Fibroblast of the aortic adventitia (primary cell): ENCODE measurements at regions not wholly inside any gene's neighbourhood (a gene's known extent, or its start where the extent isn't known, plus 50 kb on each side); places are given as distances from the start of the nearest gene placed in this dataset.

Source experiments
- DNase-seq: peaks from one replicate; pipeline ENCODE4 v3.0.0-alpha.2; 2010; ENCODE audit warnings: low read depth
- H3K4me3 ChIP-seq: 2 replicates; pipeline ENCODE4 v1.5.1; 2011; ENCODE audit warnings: low read depth, mild to moderate bottlenecking, control low read depth, low read length, moderate library complexity
- CTCF ChIP-seq: IDR thresholded peaks from 2 replicates; pipeline ENCODE4 v1.5.1; 2011; ENCODE audit warnings: mild to moderate bottlenecking, low read length, control low read depth, inconsistent platforms; ENCODE audit not compliant: insufficient read depth

- no peak overlapping the region for H3K4me3 ChIP-seq
- DNase-seq = no peak
- TF ChIP-seq CTCF = no peak
Observed at GRCh38 chr6:71388068-71388744, 99.6 kb downstream of the OGFRL1 start.

- peak; percentile 49 for DNase-seq
Observed at GRCh38 chr6:71388856-71389527, 100.4 kb downstream of the OGFRL1 start.

GRCh38 chr6:71391126-71391525 is 102.5 kb downstream of the OGFRL1 start:
- no peak for DNase-seq
- no peak for TF ChIP-seq CTCF
- H3K4me3 ChIP-seq = no peak overlapping the region

More at GRCh38 chr6:71388856-71389527, 100.4 kb downstream of the OGFRL1 start:
- H3K4me3 ChIP-seq = no peak overlapping the region
- TF ChIP-seq CTCF = no peak

- no peak for TF ChIP-seq CTCF
- no peak for DNase-seq
- H3K4me3 ChIP-seq = no peak overlapping the region
Observed at GRCh38 chr6:71392276-71392675, 103.7 kb downstream of the OGFRL1 start.

- peak; percentile 46 for DNase-seq
- H3K4me3 ChIP-seq = no peak overlapping the region
- TF ChIP-seq CTCF = no peak
Observed at GRCh38 chr6:71393471-71393870, 104.9 kb downstream of the OGFRL1 start.

GRCh38 chr6:71393981-71394432 is 105.4 kb downstream of the OGFRL1 start:
- TF ChIP-seq CTCF = no peak
- no peak overlapping the region for H3K4me3 ChIP-seq
- DNase-seq = peak; percentile 70
